Loucy (cell line): ENCODE measurements at regions not wholly inside any gene's neighbourhood (a gene's known extent, or its start where the extent isn't known, plus 50 kb on each side); places are given as distances from the start of the nearest gene placed in this dataset.
"Not testable (repeated sequence)": the region's sequence is repeated elsewhere in the genome, so short reads cannot be mapped to it uniquely, and the experiment has no call there.

Source experiments
- H2AFZ ChIP-seq: fragments of 200-600 bp; sonication (generic); 2 replicates; pipeline ENCODE4 v1.6.0; 2016; ENCODE audit warnings: antibody characterized with exemption, mild to moderate bottlenecking, low read length, moderate library complexity
- H3F3A ChIP-seq: fragments of 200-600 bp; 2 replicates; pipeline ENCODE4 v1.6.0; 2016; ENCODE audit warnings: antibody characterized with exemption, low read depth, mild to moderate bottlenecking
- H3K27me3 ChIP-seq: fragments of 200-600 bp; sonication (generic); 2 replicates; pipeline ENCODE4 v1.6.1; 2014; ENCODE audit warnings: low read length, mild to moderate bottlenecking; ENCODE audit not compliant: insufficient read depth, poor library complexity, severe bottlenecking
- H3K36me3 ChIP-seq: fragments of 200-600 bp; sonication (generic); 2 replicates; pipeline ENCODE4 v1.6.1; 2016; ENCODE audit warnings: low read length; ENCODE audit not compliant: insufficient read depth
- H3K4me1 ChIP-seq: fragments of 200-600 bp; sonication (generic); 2 replicates; pipeline ENCODE4 v1.5.1; 2014; ENCODE audit warnings: low read length, mild to moderate bottlenecking; ENCODE audit not compliant: insufficient read depth, poor library complexity, severe bottlenecking
- H3K4me2 ChIP-seq: fragments of 200-600 bp; sonication (generic); 2 replicates; pipeline ENCODE4 v1.6.0; 2014; ENCODE audit warnings: antibody characterized with exemption, low read length, low read depth, mild to moderate bottlenecking; ENCODE audit not compliant: poor library complexity, severe bottlenecking
- H3K4me3 ChIP-seq: fragments of 200-600 bp; sonication (generic); 2 replicates; pipeline ENCODE4 v1.5.1; 2014; ENCODE audit warnings: low read length, mild to moderate bottlenecking, mixed read lengths; ENCODE audit not compliant: poor library complexity, severe bottlenecking
- H3K79me2 ChIP-seq: fragments of 200-600 bp; sonication (generic); 2 replicates; pipeline ENCODE4 v1.6.1; 2014; ENCODE audit warnings: low read length; ENCODE audit not compliant: insufficient read depth
- H3K9ac ChIP-seq: fragments of 200-600 bp; sonication (generic); 2 replicates; pipeline ENCODE4 v1.6.0; 2014; ENCODE audit warnings: mild to moderate bottlenecking, low read depth, low read length, moderate library complexity; ENCODE audit not compliant: poor library complexity, severe bottlenecking
- H3K9me2 ChIP-seq: fragments of 200-600 bp; sonication (generic); replicated peaks from 2 replicates; pipeline ENCODE4 v1.6.1; 2016; ENCODE audit warnings: low read depth, low read length, mixed read lengths
- H3K9me3 ChIP-seq: fragments of 200-600 bp; sonication (generic); 2 replicates; pipeline ENCODE4 v1.6.1; 2014; ENCODE audit warnings: mild to moderate bottlenecking, antibody characterized with exemption, low read length, low read depth; ENCODE audit not compliant: insufficient read depth
- H4K20me1 ChIP-seq: fragments of 200-600 bp; sonication (generic); 2 replicates; pipeline ENCODE4 v1.6.0; 2014; ENCODE audit warnings: antibody characterized with exemption, low read length, mild to moderate bottlenecking; ENCODE audit not compliant: insufficient read depth, poor library complexity, severe bottlenecking
- CTCF ChIP-seq: fragments of 200-600 bp; sonication (generic); conservative IDR thresholded peaks from 2 replicates; pipeline ENCODE4 v1.5.1; 2014; ENCODE audit warnings: mild to moderate bottlenecking, antibody characterized with exemption, low read length
- EZH2phosphoT487 ChIP-seq: fragments of 200-600 bp; IDR thresholded peaks from 2 replicates; pipeline ENCODE4 v1.6.1; 2018; ENCODE audit warnings: antibody characterized with exemption, mild to moderate bottlenecking, moderate library complexity, borderline replicate concordance

- Histone ChIP-seq H2AFZ (no peak overlapping the region), H4K20me1 (no peaks in the 10 kb centered on the region), H3K79me2 (no peaks in the 10 kb centered on the region), H3K27me3 (no peaks in the 10 kb centered on the region), H3K36me3 (no peaks in the 10 kb centered on the region), H3F3A (no peaks in the 10 kb centered on the region), H3K4me1 (no peaks in the 10 kb centered on the region), H3K4me3 (no peak overlapping the region), H3K4me2 (no peak overlapping the region), H3K9me3 (no peaks in the 10 kb centered on the region), H3K9ac (no peak overlapping the region), H3K9me2 (no peaks in the 10 kb centered on the region)
- no peak for TF ChIP-seq EZH2phosphoT487
- TF ChIP-seq CTCF, result no peak
Measured at GRCh38 chrX:96538104-96538725, 146.4 kb upstream of the DIAPH2 start.

DNA sequence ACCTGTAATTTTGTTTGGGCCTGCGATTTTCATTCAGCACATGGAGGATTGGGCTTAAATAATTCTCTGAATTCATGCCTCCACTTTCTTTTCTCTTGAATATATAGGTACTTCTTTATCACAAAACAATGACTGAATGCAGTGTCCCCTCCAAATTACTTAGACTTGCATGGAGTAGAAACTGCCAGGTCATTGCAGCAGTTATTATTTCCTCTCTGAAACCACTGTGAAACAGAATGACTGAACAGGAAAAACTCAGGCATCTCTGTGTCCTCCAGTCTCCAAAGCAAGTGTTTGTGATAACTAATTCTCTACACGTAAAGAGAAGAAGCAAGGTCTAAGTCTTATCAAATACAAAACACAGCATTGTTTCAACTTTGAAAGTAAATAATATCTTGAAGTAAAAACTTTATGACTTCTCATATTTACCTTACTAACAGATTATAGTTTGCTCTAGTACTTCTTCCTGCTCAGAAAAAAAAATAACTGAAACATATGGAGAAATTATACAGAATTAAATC is 144.5 kb upstream of the DIAPH2 start:
- Histone ChIP-seq H3K79me2 (no peaks in the 10 kb centered on the region), H3K36me3 (no peaks in the 10 kb centered on the region), H3K9me3 (no peaks in the 10 kb centered on the region), H3K9ac (peak overlapping the region; percentile 50), H3K4me1 (no peaks in the 10 kb centered on the region), H3K27me3 (no peaks in the 10 kb centered on the region), H3F3A (no peaks in the 10 kb centered on the region), H2AFZ (no peak overlapping the region), H3K4me3 (peak overlapping the region; percentile 55), H3K4me2 (peak overlapping the region; percentile 54), H3K9me2 (no peaks in the 10 kb centered on the region), H4K20me1 (no peaks in the 10 kb centered on the region)
- TF ChIP-seq CTCF (no peak), EZH2phosphoT487 (no peak)

DNA sequence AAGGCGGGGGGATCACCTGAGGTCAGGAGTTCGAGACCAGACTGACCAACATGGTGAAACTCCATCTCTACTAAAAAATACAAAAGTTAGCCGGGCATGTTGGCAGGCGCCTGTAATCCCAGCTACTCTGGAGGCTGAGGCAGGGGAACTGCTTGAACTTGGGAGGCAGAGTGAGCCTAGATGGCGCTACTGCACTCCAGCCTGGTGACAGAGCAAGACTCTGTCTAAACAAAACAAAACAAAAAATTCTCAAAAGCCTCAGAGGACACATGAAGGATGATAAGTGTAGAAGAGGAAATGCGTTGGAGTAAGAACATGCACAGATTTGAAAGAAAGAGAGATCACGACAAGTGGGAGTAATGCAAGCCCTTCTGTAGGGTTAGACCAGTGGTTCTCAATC is 138.4 kb upstream of the DIAPH2 start:
- not testable (repeated sequence) for H3K4me3 ChIP-seq, H3K9me2 ChIP-seq, H3K36me3 ChIP-seq, H3F3A ChIP-seq, H3K9ac ChIP-seq, H3K27me3 ChIP-seq, H3K4me1 ChIP-seq, H3K4me2 ChIP-seq, H3K9me3 ChIP-seq, H2AFZ ChIP-seq, H3K79me2 ChIP-seq, H4K20me1 ChIP-seq
- peak; percentile 25 for TF ChIP-seq CTCF
